ENCODE measurements at regions not wholly inside any gene's neighbourhood (a gene's known extent, or its start where the extent isn't known, plus 50 kb on each side); places are given as distances from the start of the nearest gene placed in this dataset.

GRCh38 chr11:26131406-26131805 is 200.5 kb upstream of the ANO3 start:
- TF ChIP-seq, protein P1, sequence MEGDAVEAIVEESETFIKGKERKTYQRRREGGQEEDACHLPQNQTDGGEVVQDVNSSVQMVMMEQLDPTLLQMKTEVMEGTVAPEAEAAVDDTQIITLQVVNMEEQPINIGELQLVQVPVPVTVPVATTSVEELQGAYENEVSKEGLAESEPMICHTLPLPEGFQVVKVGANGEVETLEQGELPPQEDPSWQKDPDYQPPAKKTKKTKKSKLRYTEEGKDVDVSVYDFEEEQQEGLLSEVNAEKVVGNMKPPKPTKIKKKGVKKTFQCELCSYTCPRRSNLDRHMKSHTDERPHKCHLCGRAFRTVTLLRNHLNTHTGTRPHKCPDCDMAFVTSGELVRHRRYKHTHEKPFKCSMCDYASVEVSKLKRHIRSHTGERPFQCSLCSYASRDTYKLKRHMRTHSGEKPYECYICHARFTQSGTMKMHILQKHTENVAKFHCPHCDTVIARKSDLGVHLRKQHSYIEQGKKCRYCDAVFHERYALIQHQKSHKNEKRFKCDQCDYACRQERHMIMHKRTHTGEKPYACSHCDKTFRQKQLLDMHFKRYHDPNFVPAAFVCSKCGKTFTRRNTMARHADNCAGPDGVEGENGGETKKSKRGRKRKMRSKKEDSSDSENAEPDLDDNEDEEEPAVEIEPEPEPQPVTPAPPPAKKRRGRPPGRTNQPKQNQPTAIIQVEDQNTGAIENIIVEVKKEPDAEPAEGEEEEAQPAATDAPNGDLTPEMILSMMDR (IDR thresholded peaks at IDR 0.05; ENCODE audit: low read depth, low read length, missing control alignments), result no peak
- Histone ChIP-seq H3K4me3 (ENCODE audit: low read depth, low read length) (no peak overlapping the region), H3K27me3 (replicated peaks) (no peaks in the 10 kb centered on the region), H3K27ac (no peak overlapping the region), H3K36me3 (replicated peaks) (no peaks in the 10 kb centered on the region)
- in situ Hi-C loops (cut with HindIII; ENCODE audit: low pct_ligation_motif_present, low sequenced_read_pairs), result no loop called here
- DNase-seq, result no peak

- in situ Hi-C loops (cut with HindIII; ENCODE audit: low pct_ligation_motif_present, low sequenced_read_pairs), result no loop called here
- Histone ChIP-seq H3K27me3 (replicated peaks) (no peaks in the 10 kb centered on the region), H3K4me3 (ENCODE audit: low read depth, low read length) (no peak overlapping the region), H3K36me3 (replicated peaks) (no peaks in the 10 kb centered on the region), H3K27ac (no peak overlapping the region)
- DNase-seq, result no peak
- TF ChIP-seq, protein P1 (IDR thresholded peaks at IDR 0.05; ENCODE audit: low read depth, low read length, missing control alignments), result no peak
Measured at GRCh38 chr11:26134053-26134452, 197.9 kb upstream of the ANO3 start.

DNA sequence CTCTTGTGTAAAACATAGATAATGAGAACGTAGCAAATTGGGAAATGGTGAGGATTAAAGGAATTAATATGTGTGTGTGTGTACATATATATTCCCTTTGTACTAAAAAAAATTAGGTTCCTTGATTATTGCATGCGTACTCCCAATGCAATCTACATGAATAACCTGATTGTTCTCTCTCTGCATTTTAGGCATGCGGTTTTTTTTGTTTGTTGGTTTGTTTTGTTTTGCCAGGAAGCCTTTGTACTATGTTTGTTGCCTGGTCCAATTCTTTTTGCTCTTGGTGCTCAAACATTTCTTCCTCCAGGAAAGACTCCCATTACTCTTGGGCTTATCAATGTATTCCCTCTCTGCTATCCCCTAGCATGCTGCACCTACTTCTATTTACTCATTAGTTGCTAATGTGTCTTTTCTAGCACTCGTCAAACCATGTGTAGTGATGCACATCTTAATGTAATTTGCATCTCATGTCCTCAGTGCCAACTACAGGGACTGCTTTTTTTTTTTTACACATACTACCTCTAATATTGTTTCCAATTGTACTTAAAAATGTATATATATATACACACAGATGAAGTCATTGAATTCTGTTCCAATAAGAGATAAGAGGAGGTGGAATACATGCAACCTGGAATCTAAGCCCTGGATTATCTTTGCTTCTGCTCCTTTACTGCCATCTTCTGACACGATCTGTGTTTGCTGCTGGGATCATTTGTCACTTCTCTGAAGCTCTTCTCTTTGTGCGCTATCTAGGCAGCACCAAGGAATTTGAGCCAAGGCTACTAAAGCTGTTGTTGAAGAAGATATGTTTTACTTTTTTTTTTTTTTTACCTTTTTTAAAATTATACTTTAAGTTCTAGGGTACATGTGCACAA is 197.2 kb upstream of the ANO3 start:
- Histone ChIP-seq H3K4me3 (ENCODE audit: low read depth, low read length) (no peak overlapping the region), H3K27ac (no peak overlapping the region), H3K36me3 (replicated peaks) (no peaks in the 10 kb centered on the region), H3K27me3 (replicated peaks) (no peaks in the 10 kb centered on the region)
- DNase-seq, result peak; percentile 31
- in situ Hi-C loops (cut with HindIII; ENCODE audit: low pct_ligation_motif_present, low sequenced_read_pairs), result no loop called here
- TF ChIP-seq, protein P1 (IDR thresholded peaks at IDR 0.05; ENCODE audit: low read depth, low read length, missing control alignments), result peak; percentile 61

DNA sequence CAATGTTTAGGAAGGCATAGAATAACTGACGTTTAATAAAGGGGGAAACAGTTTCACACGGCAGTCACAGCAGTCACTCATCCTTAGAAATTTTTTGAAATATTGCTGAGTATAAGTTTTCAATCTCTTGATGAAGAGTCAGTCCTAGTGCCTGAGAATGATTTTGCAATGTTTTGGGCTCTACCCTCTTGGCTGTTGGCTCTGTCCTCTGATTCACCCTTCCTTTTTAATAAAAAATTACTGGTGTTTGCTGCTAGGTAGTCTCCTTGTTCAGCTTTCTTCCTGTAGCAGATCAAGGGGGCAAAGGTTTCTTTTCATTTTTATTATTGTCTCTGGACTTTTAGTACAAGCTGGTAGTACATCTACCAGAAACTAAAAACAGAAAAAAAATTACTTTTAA is 194.3 kb upstream of the ANO3 start:
- no peaks in the 10 kb centered on the region for H3K27me3 ChIP-seq (replicated peaks)
- no peaks in the 10 kb centered on the region for H3K36me3 ChIP-seq (replicated peaks)
- in situ Hi-C loops (cut with HindIII; ENCODE audit: low pct_ligation_motif_present, low sequenced_read_pairs), result no loop called here
- no peak for DNase-seq
- H3K27ac ChIP-seq, result no peak overlapping the region
- no peak overlapping the region for H3K4me3 ChIP-seq (ENCODE audit: low read depth, low read length)
- TF ChIP-seq, protein P1 (IDR thresholded peaks at IDR 0.05; ENCODE audit: low read depth, low read length, missing control alignments), result no peak

DNA sequence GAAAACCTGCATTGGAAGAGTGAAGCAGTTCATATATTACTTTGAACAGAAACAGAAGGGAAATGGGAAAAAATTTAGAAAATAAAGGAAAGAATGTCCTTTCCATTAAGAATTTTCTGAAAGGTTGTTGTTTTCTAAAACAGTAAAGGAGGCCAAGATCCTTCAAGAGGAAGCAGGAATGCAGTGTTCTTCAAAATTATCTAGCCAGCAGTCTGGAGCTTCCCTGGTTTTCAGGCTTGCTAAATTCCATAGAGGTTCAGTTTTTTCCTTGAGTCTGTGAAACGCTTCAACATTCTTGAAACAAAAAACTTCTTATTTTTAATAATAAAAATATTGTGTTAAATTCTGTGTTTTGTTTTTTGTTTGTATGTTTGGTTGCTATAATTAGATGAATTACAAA is 189.0 kb upstream of the ANO3 start:
- DNase-seq, result no peak
- TF ChIP-seq, protein P1 (IDR thresholded peaks at IDR 0.05; ENCODE audit: low read depth, low read length, missing control alignments), result no peak
- H3K4me3 ChIP-seq (ENCODE audit: low read depth, low read length), result no peak overlapping the region
- H3K36me3 ChIP-seq (replicated peaks), result no peaks in the 10 kb centered on the region
- in situ Hi-C loops (cut with HindIII; ENCODE audit: low pct_ligation_motif_present, low sequenced_read_pairs), result no loop called here
- no peak overlapping the region for H3K27ac ChIP-seq
- H3K27me3 ChIP-seq (replicated peaks), result no peaks in the 10 kb centered on the region

Measured in brain microvascular endothelial cell (primary cell).